Tibial nerve (tissue), 4 donors: ENCODE measurements at regions not wholly inside any gene's neighbourhood (a gene's known extent, or its start where the extent isn't known, plus 50 kb on each side); places are given as distances from the start of the nearest gene placed in this dataset.

ENCODE experiments used
- DNase-seq, 2 donors: peaks; one replicate each; pipeline ENCODE4 v3.0.0-alpha.2; 2019; ENCODE audit warnings: low spot score in 2 of 2
- H3K27ac ChIP-seq, 4 donors: fragments of 200-600 bp; sonication (generic) in 3 of 4; one replicate each; pipeline ENCODE4 v1.5.1; 2017 to 2019; ENCODE audit warnings: mild to moderate bottlenecking in 1 of 4
- H3K27me3 ChIP-seq, 2 donors: fragments of 200-600 bp; sonication (generic) in 1 of 2; one replicate each; pipeline versions ENCODE4 v1.5.1 to v1.6.0; 2017 to 2019
- H3K36me3 ChIP-seq, 3 donors: fragments of 200-600 bp; sonication (generic); one replicate each; pipeline ENCODE4 v1.5.1; 2018 to 2019
- H3K4me1 ChIP-seq, 4 donors: fragments of 200-600 bp; sonication (generic) in 3 of 4; one replicate each; pipeline ENCODE4 v1.5.1; 2017 to 2019
- H3K4me3 ChIP-seq, 4 donors: fragments of 200-600 bp; sonication (generic) in 3 of 4; one replicate each; pipeline ENCODE4 v1.5.1; 2017 to 2019; ENCODE audit warnings: mild to moderate bottlenecking in 1 of 4, moderate library complexity in 1 of 4
- H3K9me3 ChIP-seq, 4 donors: fragments of 200-600 bp; sonication (generic) in 3 of 4; one replicate each; pipeline ENCODE4 v1.5.1; 2017 to 2019
- CTCF ChIP-seq, 5 experiments: fragments of 200-600 bp in 3 of 5; fragments of 450-650 bp in 2 of 5; sonication (generic) in 3 of 5; IDR thresholded peaks; one replicate each; pipeline ENCODE4 v1.5.1; 2016 to 2019; ENCODE audit warnings: antibody characterized with exemption in 5 of 5, mild to moderate bottlenecking in 3 of 5, moderate library complexity in 2 of 5
- EP300 ChIP-seq, 2 donors: sonication (generic); formaldehyde crosslinking; IDR thresholded peaks; one replicate each; pipeline ENCODE4 v1.6.1; 2017; ENCODE audit warnings: antibody characterized with exemption in 2 of 2, mild to moderate bottlenecking in 1 of 2
- POLR2A ChIP-seq, 2 donors: fragments of 450-650 bp; IDR thresholded peaks; one replicate each; pipeline ENCODE4 v1.6.1; 2017; ENCODE audit warnings: antibody characterized with exemption in 2 of 2, mild to moderate bottlenecking in 2 of 2, moderate library complexity in 2 of 2
- WGBS, 2 donors: methylation state at CpG; one replicate each; pipeline ENCODE4 v1.1.5; 2018; 5-methylcytosine and 5-hydroxymethylcytosine counted together

GRCh38 chr4:108382751-108383150 is 214.0 kb upstream of the LEF1 start:
- H3K36me3 ChIP-seq, result no peaks in the 10 kb centered on the region
- TF ChIP-seq POLR2A (IDR thresholded peaks at IDR 0.05), result no peak
- no peak for TF ChIP-seq EP300 (IDR thresholded peaks at IDR 0.05)
- TF ChIP-seq CTCF (IDR thresholded peaks at IDR 0.05), result no peak
- H3K27ac ChIP-seq, result no peak overlapping the region
- no peaks in the 10 kb centered on the region for H3K9me3 ChIP-seq
- DNase-seq, result no peak
- H3K4me3 ChIP-seq, result no peak overlapping the region
- no peaks in the 10 kb centered on the region for H3K4me1 ChIP-seq
- WGBS, 2 donors, result 84 to 88% methylated on average over 3 of the region's 3 CpGs
- no peaks in the 10 kb centered on the region for H3K27me3 ChIP-seq

- TF ChIP-seq POLR2A (IDR thresholded peaks at IDR 0.05) (no peak), EP300 (IDR thresholded peaks at IDR 0.05) (no peak), CTCF (IDR thresholded peaks at IDR 0.05) (no peak)
- 75 to 81% methylated on average over 6 of the region's 6 CpGs for WGBS, 2 donors
- H3K27ac ChIP-seq, result no peak overlapping the region
- no peak for DNase-seq
- H3K4me1 ChIP-seq, result no peaks in the 10 kb centered on the region
- H3K9me3 ChIP-seq, result no peaks in the 10 kb centered on the region
- H3K4me3 ChIP-seq, result no peak overlapping the region
- no peaks in the 10 kb centered on the region for H3K27me3 ChIP-seq
- H3K36me3 ChIP-seq, result no peaks in the 10 kb centered on the region
Measured at GRCh38 chr4:108378164-108378563, 209.4 kb upstream of the LEF1 start.

- H3K27me3 ChIP-seq, result peaks cover 0 to 4% of the 10 kb centered on the region in 2 donors
- WGBS, 2 donors, result 70 to 72% methylated on average over 3 of the region's 3 CpGs
- H3K36me3 ChIP-seq, result no peaks in the 10 kb centered on the region
- no peaks in the 10 kb centered on the region for H3K9me3 ChIP-seq
- H3K4me3 ChIP-seq, result no peak overlapping the region
- no peaks in the 10 kb centered on the region for H3K4me1 ChIP-seq
- TF ChIP-seq EP300 (IDR thresholded peaks at IDR 0.05) (no peak), POLR2A (IDR thresholded peaks at IDR 0.05) (no peak), CTCF (IDR thresholded peaks at IDR 0.05) (no peak)
- no peak for DNase-seq
- no peak overlapping the region for H3K27ac ChIP-seq
Measured at GRCh38 chr4:108377021-108377420, 208.3 kb upstream of the LEF1 start.

GRCh38 chr4:108375434-108375833 is 206.7 kb upstream of the LEF1 start:
- WGBS, 2 donors, result 86 to 94% methylated on average over 3 of the region's 3 CpGs
- H3K27me3 ChIP-seq, result peaks cover 0 to 6% of the 10 kb centered on the region in 2 donors
- DNase-seq, result no peak
- no peak for TF ChIP-seq EP300 (IDR thresholded peaks at IDR 0.05)
- no peak overlapping the region for H3K27ac ChIP-seq
- H3K36me3 ChIP-seq, result no peaks in the 10 kb centered on the region
- H3K4me1 ChIP-seq, result no peaks in the 10 kb centered on the region
- H3K4me3 ChIP-seq, result no peak overlapping the region
- no peaks in the 10 kb centered on the region for H3K9me3 ChIP-seq

- Histone ChIP-seq H3K9me3 (no peaks in the 10 kb centered on the region), H3K27me3 (peaks cover 0 to 6% of the 10 kb centered on the region in 2 donors), H3K27ac (no peak overlapping the region), H3K4me3 (no peak overlapping the region), H3K36me3 (no peaks in the 10 kb centered on the region), H3K4me1 (no peaks in the 10 kb centered on the region)
- no peak for TF ChIP-seq POLR2A (IDR thresholded peaks at IDR 0.05)
- TF ChIP-seq CTCF (IDR thresholded peaks at IDR 0.05), result no peak
- TF ChIP-seq EP300 (IDR thresholded peaks at IDR 0.05), result no peak
- DNase-seq, result no peak
- WGBS, 2 donors, result 83 to 87% methylated on average over 5 of the region's 5 CpGs
Measured at GRCh38 chr4:108372681-108373080, 203.9 kb upstream of the LEF1 start.

GRCh38 chr4:108371282-108371681 is 202.6 kb upstream of the LEF1 start:
- TF ChIP-seq EP300 (IDR thresholded peaks at IDR 0.05), result no peak
- no peak for TF ChIP-seq CTCF (IDR thresholded peaks at IDR 0.05)
- no peak for TF ChIP-seq POLR2A (IDR thresholded peaks at IDR 0.05)

More at GRCh38 chr4:108371282-108371681, 202.6 kb upstream of the LEF1 start:
- Histone ChIP-seq H3K9me3 (no peaks in the 10 kb centered on the region), H3K27ac (no peak overlapping the region), H3K27me3 (peaks cover 0 to 6% of the 10 kb centered on the region in 2 donors), H3K36me3 (no peaks in the 10 kb centered on the region), H3K4me3 (no peak overlapping the region), H3K4me1 (no peaks in the 10 kb centered on the region)
- DNase-seq, result no peak
- WGBS, 2 donors, result 90 to 91% methylated on average over 8 of the region's 8 CpGs
